ENCODE measurements at regions not wholly inside any gene's neighbourhood (a gene's known extent, or its start where the extent isn't known, plus 50 kb on each side); places are given as distances from the start of the nearest gene placed in this dataset.

- Histone ChIP-seq H3K9me2 (ENCODE audit: insufficient read depth) (no peaks in the 10 kb centered on the region), H4K20me1 (ENCODE audit: insufficient read depth) (no peaks in the 10 kb centered on the region), H3K4me2 (ENCODE audit: low read length) (no peak overlapping the region), H3K4me1 (ENCODE audit: control insufficient read depth in 1 of 2, insufficient read depth in 2 of 2, low read length in 2 of 2) (peaks cover 2 to 10% of the 10 kb centered on the region in 2 experiments; a peak in 2 of 4 replicates), H3K27me3 (ENCODE audit: insufficient read depth, low read length) (no peaks in the 10 kb centered on the region), H3K9ac (ENCODE audit: low read length) (no peak overlapping the region), H3K27ac (ENCODE audit: low read depth, low read length) (no peak overlapping the region), H3K79me2 (ENCODE audit: insufficient read depth, low read length) (no peaks in the 10 kb centered on the region), H3K9me3 (ENCODE audit: control insufficient read depth in 1 of 2, insufficient read depth in 1 of 2, low read depth in 1 of 2, low read length in 2 of 2) (no peaks in the 10 kb centered on the region), H2AFZ (ENCODE audit: low read depth, low read length, poor library complexity, severe bottlenecking) (no peak overlapping the region), H3K4me3 (replicated peaks in 1 of 2; ENCODE audit: low read depth in 1 of 2, low read length in 2 of 2) (no peak overlapping the region), H3K36me3 (ENCODE audit: control insufficient read depth in 1 of 2, insufficient read depth in 2 of 2, low read length in 2 of 2) (no peaks in the 10 kb centered on the region)
- no peak for DNase-seq (ENCODE audit: low read depth, low spot score)
- intact Hi-C loops (cut with micrococcal nuclease), result no loop called here
- TF ChIP-seq, protein P1, sequence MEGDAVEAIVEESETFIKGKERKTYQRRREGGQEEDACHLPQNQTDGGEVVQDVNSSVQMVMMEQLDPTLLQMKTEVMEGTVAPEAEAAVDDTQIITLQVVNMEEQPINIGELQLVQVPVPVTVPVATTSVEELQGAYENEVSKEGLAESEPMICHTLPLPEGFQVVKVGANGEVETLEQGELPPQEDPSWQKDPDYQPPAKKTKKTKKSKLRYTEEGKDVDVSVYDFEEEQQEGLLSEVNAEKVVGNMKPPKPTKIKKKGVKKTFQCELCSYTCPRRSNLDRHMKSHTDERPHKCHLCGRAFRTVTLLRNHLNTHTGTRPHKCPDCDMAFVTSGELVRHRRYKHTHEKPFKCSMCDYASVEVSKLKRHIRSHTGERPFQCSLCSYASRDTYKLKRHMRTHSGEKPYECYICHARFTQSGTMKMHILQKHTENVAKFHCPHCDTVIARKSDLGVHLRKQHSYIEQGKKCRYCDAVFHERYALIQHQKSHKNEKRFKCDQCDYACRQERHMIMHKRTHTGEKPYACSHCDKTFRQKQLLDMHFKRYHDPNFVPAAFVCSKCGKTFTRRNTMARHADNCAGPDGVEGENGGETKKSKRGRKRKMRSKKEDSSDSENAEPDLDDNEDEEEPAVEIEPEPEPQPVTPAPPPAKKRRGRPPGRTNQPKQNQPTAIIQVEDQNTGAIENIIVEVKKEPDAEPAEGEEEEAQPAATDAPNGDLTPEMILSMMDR (IDR thresholded peaks at IDR 0.05 in 2 of 3, conservative IDR thresholded peaks at IDR 0.05 in 1 of 3; ENCODE audit: borderline replicate concordance in 1 of 3, insufficient read depth in 1 of 3, low read depth in 2 of 3, low read length in 2 of 3), result no peak
- TF ChIP-seq RAD21 (IDR thresholded peaks at IDR 0.05; ENCODE audit: low read depth) (no peak), TCF7L2 (IDR thresholded peaks at IDR 0.05; ENCODE audit: borderline replicate concordance, extremely low read depth, insufficient read depth, insufficient read length) (no peak), SIN3A (IDR thresholded peaks at IDR 0.05; ENCODE audit: low read depth) (no peak), YY1 (IDR thresholded peaks at IDR 0.05; ENCODE audit: extremely low read depth, insufficient replicate concordance, low read depth, low read length) (no peak), ZFX (IDR thresholded peaks at IDR 0.05) (no peak), ELF1 (IDR thresholded peaks at IDR 0.05; ENCODE audit: borderline replicate concordance, low read depth) (no peak), CEBPB (IDR thresholded peaks at IDR 0.05; ENCODE audit: low read depth) (no peak), EZH2phosphoT487 (IDR thresholded peaks at IDR 0.05; ENCODE audit: borderline replicate concordance) (no peak), CBX3 (IDR thresholded peaks at IDR 0.05; ENCODE audit: low read depth) (no peak)
- TF ChIP-seq, protein P2, sequence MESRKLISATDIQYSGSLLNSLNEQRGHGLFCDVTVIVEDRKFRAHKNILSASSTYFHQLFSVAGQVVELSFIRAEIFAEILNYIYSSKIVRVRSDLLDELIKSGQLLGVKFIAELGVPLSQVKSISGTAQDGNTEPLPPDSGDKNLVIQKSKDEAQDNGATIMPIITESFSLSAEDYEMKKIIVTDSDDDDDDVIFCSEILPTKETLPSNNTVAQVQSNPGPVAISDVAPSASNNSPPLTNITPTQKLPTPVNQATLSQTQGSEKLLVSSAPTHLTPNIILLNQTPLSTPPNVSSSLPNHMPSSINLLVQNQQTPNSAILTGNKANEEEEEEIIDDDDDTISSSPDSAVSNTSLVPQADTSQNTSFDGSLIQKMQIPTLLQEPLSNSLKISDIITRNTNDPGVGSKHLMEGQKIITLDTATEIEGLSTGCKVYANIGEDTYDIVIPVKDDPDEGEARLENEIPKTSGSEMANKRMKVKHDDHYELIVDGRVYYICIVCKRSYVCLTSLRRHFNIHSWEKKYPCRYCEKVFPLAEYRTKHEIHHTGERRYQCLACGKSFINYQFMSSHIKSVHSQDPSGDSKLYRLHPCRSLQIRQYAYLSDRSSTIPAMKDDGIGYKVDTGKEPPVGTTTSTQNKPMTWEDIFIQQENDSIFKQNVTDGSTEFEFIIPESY (IDR thresholded peaks at IDR 0.05; ENCODE audit: extremely low read depth, insufficient replicate concordance, low read length), result no peak
- no peak for ATAC-seq
- no TSS peak for BruUV-seq (replicated peaks)
- ChIA-PET RAD21 (ENCODE audit: low non-redundant PET in 1 of 2, low total read pairs in 2 of 2, uncharacterized antibody in 2 of 2, unreplicated experiment in 2 of 2) (no interaction called here), CTCF (interaction anchor here (0.9 kb wide), 1 partner anchor 14 kb away, joined by 3 read pairs; no protein-coding TSS in a partner anchor), POLR2A (no interaction called here)
Observed at GRCh38 chr5:74198156-74198555, 442.4 kb downstream of the ENC1 start.
